RCC 7860 (cell line): ENCODE measurements at regions not wholly inside any gene's neighbourhood (a gene's known extent, or its start where the extent isn't known, plus 50 kb on each side); places are given as distances from the start of the nearest gene placed in this dataset.

Experiments
- DNase-seq: peaks from one replicate; pipeline ENCODE4 v3.0.0-alpha.2; 2015; ENCODE audit warnings: low spot score
- FAIRE-seq: peaks from 2 replicates; lab custom pipeline; 2012; peaks lifted over from hg19 to GRCh38; lab: Jason Lieb, UNC

DNA sequence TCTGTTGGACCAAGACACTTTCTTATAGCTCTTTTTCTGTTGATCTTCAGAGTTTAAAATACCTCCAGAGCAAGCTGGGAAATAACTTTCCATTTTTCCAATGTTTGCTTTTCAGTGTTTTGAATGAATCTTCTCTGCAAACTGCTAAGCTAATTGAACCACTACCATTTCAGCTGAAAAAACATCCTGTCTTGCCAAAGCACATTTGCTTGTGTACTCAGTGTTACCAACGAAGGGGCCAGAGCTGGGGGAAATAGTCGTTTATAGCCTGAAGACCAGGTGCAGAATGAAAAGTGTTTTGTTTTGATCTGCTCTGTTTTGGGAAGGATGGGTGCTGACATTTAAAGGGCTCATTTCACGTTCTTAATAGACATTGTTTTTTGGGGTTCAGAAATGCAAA is 88.4 kb upstream of the CLNK start:
- no peak for DNase-seq
- no peak for FAIRE-seq

GRCh38 chr4:10765386-10765785 is 80.8 kb upstream of the CLNK start:
- FAIRE-seq (no peak), DNase-seq (no peak)

GRCh38 chr4:10762561-10762960 is 78.0 kb upstream of the CLNK start:
- DNase-seq (no peak), FAIRE-seq (no peak)

- DNase-seq (no peak), FAIRE-seq (no peak)
Measured at GRCh38 chr4:10761903-10762302, 77.3 kb upstream of the CLNK start.

GRCh38 chr4:10760086-10760485 is 75.5 kb upstream of the CLNK start:
- FAIRE-seq: no peak
- no peak for DNase-seq

DNA sequence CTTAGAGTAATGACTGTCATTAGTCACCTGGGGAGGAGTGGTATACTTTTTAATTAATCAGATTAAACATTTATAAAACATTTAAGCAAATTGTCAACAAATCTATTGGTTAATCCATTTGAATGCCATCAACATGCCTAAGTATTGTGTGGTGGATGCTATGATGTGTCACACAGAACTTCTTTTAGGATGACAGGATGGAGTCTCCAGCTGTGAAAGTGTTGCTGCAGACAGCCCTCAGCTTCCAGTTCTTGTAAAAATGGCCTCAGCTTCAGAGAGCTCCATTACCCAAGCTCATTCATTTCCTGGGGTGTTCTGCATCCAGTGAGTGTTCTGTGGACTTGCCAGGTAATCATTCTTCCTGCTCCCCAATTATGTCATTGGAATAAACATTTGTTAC is 74.3 kb upstream of the CLNK start:
- no peak for FAIRE-seq
- DNase-seq: no peak

GRCh38 chr4:10753856-10754402 is 69.4 kb upstream of the CLNK start:
- DNase-seq (no peak), FAIRE-seq (no peak)

GRCh38 chr4:10753336-10753735 is 68.8 kb upstream of the CLNK start:
- DNase-seq (no peak), FAIRE-seq (no peak)

GRCh38 chr4:10750714-10751113 is 66.1 kb upstream of the CLNK start:
- FAIRE-seq: no peak
- DNase-seq: no peak

GRCh38 chr4:10747186-10747585 is 62.6 kb upstream of the CLNK start:
- DNase-seq (no peak), FAIRE-seq (no peak)

DNA sequence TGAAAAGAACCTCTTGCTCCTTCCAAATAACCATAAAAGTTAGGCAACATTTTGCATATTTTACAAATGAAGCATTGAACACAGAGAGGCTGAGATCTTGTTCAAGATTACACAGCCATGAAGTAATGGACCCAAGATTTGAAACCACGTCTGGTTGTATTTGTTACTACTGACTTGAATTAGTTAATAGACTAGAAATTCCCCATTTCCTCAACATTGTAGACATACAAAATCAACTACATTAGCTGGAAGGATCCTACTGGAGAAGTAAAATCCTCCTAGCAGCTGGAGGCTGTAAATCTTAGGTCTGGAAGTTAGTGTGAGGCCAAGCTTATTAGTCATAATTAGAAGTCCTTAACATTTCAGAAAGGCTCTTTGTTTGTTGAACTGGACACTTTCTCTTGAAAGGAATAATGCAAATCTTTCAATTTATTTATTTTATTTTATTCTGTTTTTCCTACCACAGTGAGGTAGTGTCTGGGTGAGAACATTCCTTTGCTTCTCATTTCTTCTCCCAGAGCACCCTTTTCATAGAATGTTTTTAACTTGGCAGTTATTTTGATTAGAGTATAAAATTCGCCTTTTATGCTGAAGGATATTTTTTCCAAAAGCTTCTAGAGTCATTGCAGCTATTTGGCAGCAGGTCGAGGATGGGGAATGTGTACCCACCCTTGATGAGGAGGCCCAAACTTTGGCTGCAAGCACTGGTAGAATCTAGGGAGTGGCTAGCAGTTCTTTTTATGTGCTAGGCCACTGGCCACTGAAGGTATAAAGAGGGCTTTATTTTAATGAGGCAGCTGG is 62.0 kb upstream of the CLNK start:
- no peak for FAIRE-seq
- no peak for DNase-seq

DNA sequence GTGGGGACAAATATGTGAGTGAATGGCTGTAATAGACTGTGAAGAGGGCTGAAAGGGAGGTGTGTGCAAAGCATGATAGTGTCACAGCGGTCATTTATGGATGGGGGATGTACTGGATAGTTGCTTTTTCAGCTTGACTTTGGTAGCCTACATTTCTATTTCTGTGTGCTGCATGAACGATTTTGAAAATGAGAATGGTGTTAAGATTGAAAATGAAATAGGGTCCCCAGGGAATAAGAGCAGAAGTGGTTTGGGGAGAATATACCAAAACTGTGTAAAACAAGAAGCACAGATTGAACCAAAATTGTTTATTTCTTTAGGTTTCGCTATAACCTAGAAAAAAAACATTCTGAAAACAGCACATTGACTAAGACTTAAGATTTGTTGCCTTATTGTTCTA is 58.8 kb upstream of the CLNK start:
- FAIRE-seq: no peak

DNA sequence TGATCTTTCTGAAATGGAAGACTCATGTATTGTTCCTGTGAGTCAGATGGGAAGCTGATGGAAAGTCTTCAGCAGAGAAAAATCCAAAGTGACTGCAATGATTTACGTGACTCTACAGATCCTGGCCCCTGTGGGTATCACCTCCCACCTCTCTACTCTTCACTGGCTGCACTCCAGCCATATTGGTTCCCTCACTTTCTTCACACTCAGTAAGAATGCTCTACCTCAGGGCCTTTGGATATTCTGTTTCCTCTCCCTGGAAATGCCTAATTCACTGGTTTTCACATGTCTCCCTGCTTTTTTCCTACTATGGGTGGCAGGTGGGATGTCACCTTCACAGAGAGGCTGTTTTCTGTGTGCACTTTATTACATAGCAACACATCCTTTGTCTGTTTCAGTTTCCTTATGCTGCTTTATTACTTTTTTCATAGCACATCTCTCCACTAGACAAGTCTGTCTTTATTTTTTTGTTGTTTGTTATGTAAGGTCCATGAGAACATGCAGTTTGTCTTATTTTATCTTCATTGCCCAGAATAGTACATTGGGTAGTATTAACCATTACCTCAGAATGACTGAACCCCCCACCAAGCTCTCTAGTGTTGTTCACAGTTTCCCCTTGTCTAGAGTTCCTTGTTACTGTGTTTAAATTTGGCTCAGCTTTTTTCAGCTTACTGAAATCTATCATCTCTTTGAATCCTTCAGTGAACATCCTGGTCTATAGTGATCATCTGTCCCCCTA is 57.6 kb upstream of the CLNK start:
- no peak for FAIRE-seq
- DNase-seq: no peak

More for the DNA sequence above, 58.8 kb upstream of the CLNK start:
- no peak for DNase-seq

- no peak for DNase-seq
- FAIRE-seq: no peak
Measured at GRCh38 chr4:10740891-10741620, 56.5 kb upstream of the CLNK start.

DNA sequence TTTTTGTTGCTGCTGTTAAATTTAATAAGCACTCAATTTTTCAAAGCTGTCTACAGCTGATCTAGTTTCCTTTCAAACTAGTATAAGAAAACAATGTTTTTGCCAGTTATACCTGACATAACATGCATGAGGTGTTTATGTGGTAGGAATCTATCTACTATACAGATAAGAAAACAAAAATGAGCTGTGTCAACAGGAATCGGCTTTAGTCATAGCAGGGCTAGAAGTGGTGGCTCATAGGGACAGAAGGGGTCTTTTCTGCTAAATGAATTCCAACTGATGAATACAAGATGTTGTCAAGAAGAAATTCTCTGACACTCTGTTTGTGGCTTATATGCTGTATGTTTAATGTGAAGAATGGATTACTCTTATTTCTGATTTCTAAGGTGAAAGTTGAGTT is 55.7 kb upstream of the CLNK start:
- FAIRE-seq (no peak), DNase-seq (no peak)

DNA sequence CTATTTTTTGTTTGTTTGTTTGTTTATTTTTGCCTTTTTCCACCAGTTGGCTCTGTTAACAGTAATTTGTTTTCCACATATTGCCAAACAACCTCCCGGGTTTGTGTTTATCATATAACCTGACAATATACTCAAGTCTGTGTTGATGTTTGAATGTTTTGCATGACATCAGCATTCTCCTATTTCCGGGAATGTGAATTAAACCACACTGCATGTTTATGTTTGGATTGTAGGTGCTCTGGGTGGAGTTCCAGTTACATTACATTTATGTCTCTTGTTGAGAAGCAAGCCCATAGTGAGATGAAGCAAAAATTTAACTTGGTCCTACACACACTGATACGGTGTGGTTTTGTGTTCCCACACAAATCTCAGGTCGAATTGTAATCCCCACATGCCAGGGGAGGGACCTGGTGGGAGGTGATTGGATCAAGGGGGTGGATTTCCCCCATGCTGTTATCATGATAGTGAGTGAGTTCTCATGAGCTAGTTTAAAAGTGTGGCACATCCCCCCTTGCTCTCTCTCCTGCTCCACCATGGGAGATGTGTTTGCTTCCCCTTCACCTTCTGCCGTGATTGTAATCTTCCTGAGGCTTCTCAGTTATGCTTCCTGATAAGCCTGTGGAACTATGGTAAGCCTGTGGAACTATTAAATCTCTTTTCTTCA is 54.4 kb upstream of the CLNK start:
- DNase-seq: no peak
- FAIRE-seq: no peak

DNA sequence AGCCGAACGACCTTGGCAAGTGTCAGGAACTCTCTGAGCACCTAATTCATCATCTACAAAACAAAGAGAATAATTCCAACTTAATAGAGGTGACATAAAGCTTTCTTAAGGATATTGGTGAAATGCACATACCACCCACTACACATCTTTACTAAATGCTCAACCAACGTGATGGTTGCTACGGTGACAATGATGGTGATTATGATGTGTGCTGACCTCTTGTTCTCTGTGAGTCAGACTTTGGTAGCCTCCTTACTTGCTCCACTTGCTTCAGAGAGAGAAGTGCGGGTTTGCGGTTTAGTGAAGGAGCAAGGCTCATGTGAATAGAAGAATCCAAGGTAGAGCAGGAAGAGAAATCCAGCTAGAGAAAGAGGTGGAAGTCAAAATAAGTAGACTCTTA is 52.8 kb upstream of the CLNK start:
- no peak for FAIRE-seq

GRCh38 chr4:10736895-10737294 is 52.3 kb upstream of the CLNK start:
- DNase-seq: no peak
- FAIRE-seq: no peak

More for the DNA sequence above, 52.8 kb upstream of the CLNK start:
- no peak for DNase-seq

DNA sequence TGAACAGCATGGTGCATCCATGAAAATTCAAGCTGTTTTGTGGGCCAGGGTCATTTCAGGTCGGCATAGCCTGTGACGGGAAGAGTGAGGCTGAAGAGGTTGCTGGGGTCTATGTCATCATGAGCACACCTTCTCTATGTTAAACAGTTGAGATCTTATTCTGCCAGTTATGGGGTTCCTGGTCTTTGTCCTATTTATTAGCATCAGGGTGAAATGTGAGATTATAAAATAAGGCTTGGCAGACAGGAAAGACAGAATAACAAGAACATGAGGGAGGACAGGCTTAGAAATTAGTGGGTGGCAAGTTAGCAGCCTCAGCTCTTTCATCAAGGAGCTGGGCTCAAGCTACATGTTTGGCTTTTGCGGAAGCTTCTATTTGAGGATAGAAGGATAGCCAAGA is 51.7 kb upstream of the CLNK start:
- DNase-seq: no peak
- FAIRE-seq: no peak

DNA sequence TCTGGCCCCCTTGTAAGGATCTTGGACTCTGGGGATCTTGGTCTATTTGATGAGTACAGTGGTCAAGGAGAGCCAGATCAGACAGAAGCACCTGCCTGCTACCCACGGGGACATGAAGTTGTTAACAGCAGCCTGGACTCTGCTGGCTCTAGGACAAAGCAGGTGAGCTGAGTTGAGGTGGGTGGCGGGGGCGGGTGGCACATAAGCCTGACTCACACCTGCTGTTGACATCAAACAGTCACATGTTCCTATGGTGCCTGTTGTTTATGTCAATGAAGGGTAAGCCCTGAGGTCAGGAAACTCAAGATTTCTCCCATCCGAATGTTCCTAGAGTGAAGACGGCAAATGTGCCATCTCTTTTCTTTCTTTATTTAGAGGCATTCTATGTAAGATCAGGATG is 50.1 kb upstream of the CLNK start:
- FAIRE-seq (no peak), DNase-seq (no peak)
